GM21423 (cell line): ENCODE measurements at regions not wholly inside any gene's neighbourhood (a gene's known extent, or its start where the extent isn't known, plus 50 kb on each side); places are given as distances from the start of the nearest gene placed in this dataset.

Source experiments
- ATAC-seq: cut with Tn5 transposase; IDR thresholded peaks from one replicate; pipeline ENCODE4 v1.9.1; 2021; ENCODE audit warnings: mild to moderate bottlenecking, moderate library complexity; ENCODE audit not compliant: unreplicated experiment

GRCh38 chr7:68321776-68322496 is 1276.3 kb upstream of the AUTS2 start:
- no peak for ATAC-seq

DNA sequence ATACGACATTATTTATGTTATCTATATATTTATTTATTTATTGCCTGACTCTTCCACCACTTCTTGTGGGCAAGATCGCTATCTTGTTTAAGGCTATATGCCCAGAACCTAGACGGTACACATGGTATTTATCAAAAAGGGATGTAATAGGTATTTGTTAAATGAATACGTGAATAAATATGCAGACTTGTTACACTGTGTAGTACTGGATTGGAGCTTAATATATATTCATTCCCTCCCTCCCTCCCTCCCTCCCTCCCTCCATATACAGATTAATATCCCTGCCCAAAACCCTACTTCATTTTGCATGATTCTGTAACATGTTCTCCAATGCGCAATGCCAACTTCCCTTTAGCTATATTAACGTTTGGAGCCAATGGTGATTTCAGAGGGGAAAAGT is 1273.7 kb upstream of the AUTS2 start:
- ATAC-seq = no peak

DNA sequence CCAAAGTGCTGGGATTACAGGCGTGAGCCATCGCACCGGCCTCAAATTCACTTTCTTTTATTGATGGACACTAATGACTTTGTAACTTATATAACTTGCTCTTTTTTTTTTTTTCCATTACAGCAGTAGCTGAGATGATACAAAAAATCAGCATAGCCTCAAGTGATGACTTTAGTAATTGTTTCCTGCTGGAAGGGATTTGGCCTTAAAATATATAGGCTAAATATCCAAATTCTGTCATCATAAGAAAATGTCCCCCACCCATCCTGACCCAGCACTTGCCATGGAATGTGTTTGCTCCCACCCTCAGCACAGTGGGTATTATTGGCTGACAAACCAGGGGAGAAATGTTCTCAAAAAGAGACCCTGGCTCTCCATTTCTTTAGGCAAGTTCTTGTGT is 1264.1 kb upstream of the AUTS2 start:
- no peak for ATAC-seq

- ATAC-seq = no peak
Observed at GRCh38 chr7:68334636-68335272, 1263.5 kb upstream of the AUTS2 start.

DNA sequence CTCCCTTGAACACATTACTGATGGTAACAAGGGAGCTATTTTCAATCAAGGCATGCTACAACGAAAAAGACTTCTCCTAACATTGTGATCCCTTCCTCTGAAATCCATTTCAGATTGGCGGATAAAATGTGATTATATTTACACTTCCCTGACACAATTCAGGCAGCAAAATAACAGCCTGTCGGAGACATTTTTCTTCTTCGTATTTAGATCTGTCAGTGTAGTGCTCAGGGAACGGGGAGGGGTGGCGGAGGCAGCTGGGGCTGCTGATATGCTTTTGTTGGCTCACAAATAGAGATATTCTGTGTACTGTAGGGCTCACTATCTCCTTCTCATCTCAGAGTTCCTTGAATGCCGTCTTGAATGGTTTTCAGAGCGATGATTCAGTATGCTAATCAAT is 1261.7 kb upstream of the AUTS2 start:
- no peak for ATAC-seq

- no peak for ATAC-seq
Observed at GRCh38 chr7:68348401-68348800, 1249.9 kb upstream of the AUTS2 start.

DNA sequence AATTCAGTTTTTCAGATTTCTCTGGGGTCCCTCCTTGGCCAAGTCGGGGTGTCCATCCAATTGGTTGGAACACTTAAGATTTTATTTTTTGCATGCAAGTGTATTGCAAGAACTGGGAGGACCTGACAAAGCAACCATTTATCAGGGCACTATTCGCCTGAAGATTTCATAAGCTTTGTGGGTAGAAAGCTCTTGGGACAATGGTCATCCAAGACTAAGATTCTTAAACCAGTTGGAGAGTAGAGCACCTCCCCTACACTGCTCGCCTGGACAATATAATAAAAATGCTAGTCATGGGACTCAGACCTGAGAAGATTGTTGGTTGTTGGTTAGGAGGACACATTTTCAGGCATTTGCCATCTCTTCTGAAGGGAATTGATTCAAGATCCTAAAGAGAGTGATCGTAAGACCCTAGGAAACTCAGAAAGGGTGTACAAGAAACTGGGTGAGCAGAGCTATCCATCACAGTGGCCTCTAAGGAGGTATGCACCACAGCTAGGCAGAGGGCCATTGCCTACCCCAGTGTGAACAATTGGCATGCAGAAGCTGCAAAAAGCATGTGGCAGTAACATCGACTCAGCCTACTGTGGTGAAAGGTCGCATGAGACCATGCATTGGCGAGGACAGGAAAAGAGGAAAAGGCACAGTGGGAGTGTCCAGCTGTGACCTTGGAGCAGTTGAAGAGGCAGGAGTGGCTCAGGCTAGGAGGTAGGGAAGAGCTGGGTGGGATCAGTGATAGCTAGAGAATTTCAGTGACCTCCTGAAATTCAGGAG is 1235.3 kb upstream of the AUTS2 start:
- no peak for ATAC-seq

DNA sequence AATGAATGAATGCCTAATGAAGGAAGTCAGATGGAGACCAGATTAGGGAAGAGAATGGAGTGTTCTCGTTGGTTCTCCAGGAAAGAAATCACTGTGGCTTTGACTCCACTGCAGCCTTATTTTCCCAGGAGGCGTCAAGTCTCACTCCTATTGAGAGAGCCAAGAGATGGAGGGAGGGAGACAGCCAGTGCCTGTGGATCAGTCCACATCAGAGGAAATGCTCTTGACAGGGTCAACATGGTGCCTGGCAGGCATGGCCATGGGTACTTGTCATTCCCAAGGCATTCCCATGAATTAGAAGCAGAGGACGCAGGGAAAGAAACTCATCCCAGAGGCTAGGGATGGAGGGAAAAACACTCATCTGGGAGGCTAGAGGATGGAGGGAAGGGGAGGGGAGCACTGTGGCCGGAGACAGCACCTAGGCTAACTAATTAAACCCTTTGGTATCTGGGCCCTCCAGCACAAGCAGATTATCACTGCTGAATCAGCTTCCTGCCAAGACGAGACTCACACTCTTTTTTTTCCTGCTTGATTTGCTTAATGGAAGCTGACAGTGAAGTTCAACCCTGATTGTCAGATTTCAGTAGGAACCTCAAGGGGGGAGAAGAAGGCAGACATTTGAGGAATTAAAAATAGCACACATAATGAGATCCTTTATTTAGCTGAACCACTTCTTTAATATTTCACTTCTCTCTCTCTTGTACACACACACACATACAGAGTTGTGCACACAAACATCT is 1233.2 kb upstream of the AUTS2 start:
- no peak for ATAC-seq

DNA sequence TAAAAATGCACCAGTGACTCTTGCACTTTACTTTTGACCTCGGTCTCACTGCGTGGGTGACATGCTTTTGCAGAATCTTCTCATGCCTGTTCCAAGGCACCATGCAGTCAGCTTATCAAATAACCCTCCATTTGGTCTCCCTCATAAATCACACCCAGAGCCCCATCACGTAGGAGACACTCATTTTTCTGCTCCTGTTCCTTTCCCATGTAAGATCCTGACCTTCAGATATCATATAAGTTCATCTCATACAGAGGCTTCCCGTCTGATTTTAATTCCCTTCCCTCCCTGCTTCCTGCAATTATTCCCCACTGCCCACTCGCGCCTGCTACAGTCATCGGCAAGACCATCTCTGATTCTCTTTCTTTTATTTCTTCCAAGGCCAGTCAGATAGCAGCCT is 1226.3 kb upstream of the AUTS2 start:
- ATAC-seq = no peak

DNA sequence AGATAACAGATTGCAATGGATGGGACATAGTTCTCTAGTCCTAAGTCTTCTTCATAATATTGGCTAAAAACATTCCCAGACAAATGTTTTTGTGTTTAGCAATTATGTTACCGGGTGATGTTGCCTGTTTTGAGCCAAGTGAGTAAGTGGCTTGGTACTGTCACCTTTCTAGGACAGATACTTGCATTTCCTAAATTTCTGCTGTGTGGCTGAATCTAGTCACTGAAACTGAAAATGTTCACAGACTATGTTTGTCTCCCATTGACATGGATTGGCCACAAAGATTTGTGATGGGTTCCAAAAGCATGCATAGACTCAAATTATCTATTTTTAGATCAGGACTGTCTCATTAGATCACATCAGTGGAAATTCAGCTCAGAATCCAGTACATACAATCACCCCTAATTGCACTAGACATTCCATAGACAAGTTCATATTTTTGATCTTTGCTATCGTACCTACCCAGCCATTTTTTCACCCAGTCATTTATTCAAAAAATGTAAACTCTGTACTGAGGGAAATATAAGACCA is 1222.1 kb upstream of the AUTS2 start:
- ATAC-seq = no peak

GRCh38 chr7:68381731-68382130 is 1216.5 kb upstream of the AUTS2 start:
- no peak for ATAC-seq

GRCh38 chr7:68384581-68384980 is 1213.7 kb upstream of the AUTS2 start:
- ATAC-seq = no peak

DNA sequence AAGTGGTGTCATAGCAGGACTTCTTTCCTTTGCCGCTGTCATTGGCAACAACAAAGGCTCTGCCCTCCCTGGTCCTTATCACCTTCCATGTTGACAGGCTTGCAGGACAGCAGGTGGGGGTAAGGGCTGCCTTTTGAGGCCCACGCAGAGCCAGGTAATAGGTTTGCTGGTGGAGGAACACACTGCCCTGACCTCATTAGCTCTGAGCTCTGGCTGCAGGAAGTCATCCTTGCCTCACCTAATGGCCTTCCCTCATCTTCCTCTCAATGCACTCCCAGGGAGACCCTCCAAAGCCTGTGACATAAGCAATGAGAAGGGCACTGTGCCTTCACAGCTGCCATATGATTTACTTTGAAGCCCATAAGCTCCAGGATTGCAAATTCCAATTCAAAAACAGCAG is 1205.2 kb upstream of the AUTS2 start:
- no peak for ATAC-seq

DNA sequence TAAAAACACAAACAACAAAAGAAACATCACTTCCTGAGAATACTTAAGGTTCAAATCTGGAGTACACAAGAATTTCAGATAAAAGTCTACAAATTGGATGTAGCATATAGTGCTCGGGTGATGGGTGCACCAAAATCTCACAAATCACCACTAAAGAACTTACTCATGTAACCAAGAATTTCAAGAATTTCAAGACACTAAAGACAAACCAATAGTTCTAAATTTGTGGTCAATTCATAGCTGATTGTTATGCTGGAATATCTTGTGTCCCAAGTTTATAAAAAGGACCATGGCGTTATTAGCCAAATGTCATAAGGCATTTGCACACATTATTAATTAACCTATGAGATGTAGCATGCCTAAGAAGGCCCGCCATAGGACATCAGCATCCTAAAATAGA is 1204.1 kb upstream of the AUTS2 start:
- no peak for ATAC-seq

DNA sequence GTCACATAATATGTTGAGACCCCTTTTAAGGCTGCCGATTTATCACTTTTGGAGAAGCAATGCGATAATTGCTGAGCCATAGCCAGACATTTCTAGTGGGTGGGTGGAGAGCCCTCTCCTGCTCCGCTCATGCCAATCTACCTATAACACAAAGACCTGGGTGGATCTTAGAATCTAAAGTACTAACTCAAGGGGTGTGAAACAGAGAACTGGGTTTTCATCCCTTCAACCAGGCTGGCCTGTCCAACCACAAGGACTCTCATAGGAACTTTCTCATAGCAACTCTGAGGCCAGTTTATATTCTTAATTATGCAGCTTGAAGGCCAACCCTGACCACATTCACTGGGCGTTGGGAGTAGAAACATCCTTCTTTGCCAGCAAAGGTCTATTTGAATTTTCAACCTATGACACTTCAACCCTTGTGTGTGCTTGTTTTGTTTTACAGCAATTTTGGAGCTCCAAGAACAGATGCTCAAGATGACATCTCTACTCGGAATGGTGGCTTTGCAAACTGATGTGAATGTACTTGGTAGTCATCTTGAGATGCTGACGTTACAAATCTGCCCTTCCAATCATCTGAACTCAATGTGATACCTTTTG is 1198.2 kb upstream of the AUTS2 start:
- ATAC-seq = no peak

GRCh38 chr7:68400783-68401182 is 1197.5 kb upstream of the AUTS2 start:
- no peak for ATAC-seq

- no peak for ATAC-seq
Observed at GRCh38 chr7:68401313-68401712, 1197.0 kb upstream of the AUTS2 start.

GRCh38 chr7:68406480-68406879 is 1191.8 kb upstream of the AUTS2 start:
- ATAC-seq = no peak

DNA sequence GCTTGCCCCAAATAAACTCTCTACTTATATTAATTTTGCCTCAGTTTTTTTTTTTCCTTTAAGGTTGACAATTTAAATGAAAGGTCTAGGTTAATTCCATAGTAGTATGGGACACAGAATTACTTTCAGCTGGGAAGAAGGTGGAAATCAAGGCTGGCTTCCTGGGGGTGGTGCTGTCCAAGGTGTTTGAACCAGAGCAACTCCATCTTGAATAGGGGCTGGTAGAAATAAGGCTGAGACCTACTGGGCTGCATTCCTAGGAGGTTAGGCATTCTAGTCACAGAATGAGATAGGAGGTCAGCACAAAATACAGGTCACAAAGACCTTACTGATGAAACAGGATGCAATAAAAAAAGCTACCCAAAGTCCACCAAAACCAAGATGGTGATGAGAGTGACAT is 1190.8 kb upstream of the AUTS2 start:
- no peak for ATAC-seq

GRCh38 chr7:68408873-68409272 is 1189.4 kb upstream of the AUTS2 start:
- ATAC-seq = no peak

DNA sequence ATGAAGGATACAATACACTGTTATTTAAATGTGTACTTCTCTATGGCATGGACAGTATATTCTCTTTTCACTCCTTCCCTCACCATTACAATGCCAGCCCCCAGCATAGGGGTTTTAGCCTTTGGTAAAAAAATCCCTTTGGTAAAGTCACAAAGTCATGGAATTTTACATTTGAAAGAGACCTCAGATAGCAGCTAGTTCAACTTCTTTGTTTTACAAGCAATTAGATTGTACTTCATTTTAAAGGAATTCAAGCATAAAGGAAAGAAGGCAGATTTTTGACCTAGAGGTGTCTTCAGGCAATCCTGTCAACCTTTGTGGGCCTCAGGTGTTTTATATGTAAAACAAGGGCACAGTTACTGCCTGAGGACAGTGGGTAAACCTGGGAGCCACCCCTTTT is 1188.4 kb upstream of the AUTS2 start:
- no peak for ATAC-seq
